ENCODE measurements at regions not wholly inside any gene's neighbourhood (a gene's known extent, or its start where the extent isn't known, plus 50 kb on each side); places are given as distances from the start of the nearest gene placed in this dataset.
A peak's percentile ranks its signal among the peaks of the same experiment; 100 is the strongest.
"Not testable (repeated sequence)": the region's sequence is repeated elsewhere in the genome, so short reads cannot be mapped to it uniquely, and the experiment has no call there.

GRCh38 chr1:191483988-191484387, 674.3 kb upstream of the RGS18 start:
- FAIRE-seq (no peak), DNase-seq (ENCODE audit: low spot score) (no peak)

- DNase-seq (ENCODE audit: low spot score) (no peak), FAIRE-seq (no peak)
These were observed 668.0 kb upstream of the RGS18 start for GRCh38 chr1:191490303-191490702.

- DNase-seq (ENCODE audit: low spot score) (no peak), FAIRE-seq (no peak)
These were observed 663.2 kb upstream of the RGS18 start for GRCh38 chr1:191495040-191495439.

- FAIRE-seq = peak; percentile 91
- peak; percentile 65 for DNase-seq (ENCODE audit: low spot score)
These were observed 659.9 kb upstream of the RGS18 start for GRCh38 chr1:191498318-191498717.

- DNase-seq (ENCODE audit: low spot score) (no peak), FAIRE-seq (no peak)
These were observed 659.4 kb upstream of the RGS18 start for GRCh38 chr1:191498825-191499224.

GRCh38 chr1:191504999-191505398, 653.3 kb upstream of the RGS18 start:
- no peak for FAIRE-seq

GRCh38 chr1:191508239-191508638, 650.0 kb upstream of the RGS18 start:
- DNase-seq (ENCODE audit: low spot score) = peak; percentile 47
- peak; percentile 89 for FAIRE-seq

More at GRCh38 chr1:191504999-191505398, 653.3 kb upstream of the RGS18 start:
- DNase-seq (ENCODE audit: low spot score) = no peak

GRCh38 chr1:191511480-191511879, 646.8 kb upstream of the RGS18 start:
- DNase-seq (ENCODE audit: low spot score); FAIRE-seq: not testable (repeated sequence)

GRCh38 chr1:191517826-191518225, 640.4 kb upstream of the RGS18 start:
- no peak for DNase-seq (ENCODE audit: low spot score)
- no peak for FAIRE-seq

GRCh38 chr1:191519519-191519918, 638.7 kb upstream of the RGS18 start:
- DNase-seq (ENCODE audit: low spot score) = no peak
- FAIRE-seq = peak; percentile 10

- FAIRE-seq = no peak
- no peak for DNase-seq (ENCODE audit: low spot score)
These were observed 637.9 kb upstream of the RGS18 start for GRCh38 chr1:191520345-191520744.

GRCh38 chr1:191525944-191526343, 632.3 kb upstream of the RGS18 start:
- FAIRE-seq; DNase-seq (ENCODE audit: low spot score): not testable (repeated sequence)

- FAIRE-seq (no peak), DNase-seq (ENCODE audit: low spot score) (no peak)
These were observed 630.0 kb upstream of the RGS18 start for GRCh38 chr1:191528275-191528674.

GRCh38 chr1:191530928-191531327, 627.3 kb upstream of the RGS18 start:
- FAIRE-seq (no peak), DNase-seq (ENCODE audit: low spot score) (no peak)

- FAIRE-seq (no peak), DNase-seq (ENCODE audit: low spot score) (no peak)
These were observed 625.0 kb upstream of the RGS18 start for GRCh38 chr1:191533254-191533653.

- DNase-seq (ENCODE audit: low spot score) = no peak
These were observed 621.4 kb upstream of the RGS18 start for GRCh38 chr1:191536791-191537429.

GRCh38 chr1:191541758-191542157, 616.5 kb upstream of the RGS18 start:
- FAIRE-seq (no peak), DNase-seq (ENCODE audit: low spot score) (no peak)

More at GRCh38 chr1:191536791-191537429, 621.4 kb upstream of the RGS18 start:
- no peak for FAIRE-seq

- no peak for FAIRE-seq
- DNase-seq (ENCODE audit: low spot score) = no peak
These were observed 615.8 kb upstream of the RGS18 start for GRCh38 chr1:191542444-191542843.

- DNase-seq (ENCODE audit: low spot score) (no peak), FAIRE-seq (no peak)
These were observed 611.5 kb upstream of the RGS18 start for GRCh38 chr1:191546803-191547202.

- FAIRE-seq (no peak), DNase-seq (ENCODE audit: low spot score) (no peak)
These were observed 607.2 kb upstream of the RGS18 start for GRCh38 chr1:191551019-191551418.

GRCh38 chr1:191558379-191558778, 599.9 kb upstream of the RGS18 start:
- DNase-seq (ENCODE audit: low spot score) (no peak), FAIRE-seq (no peak)

- DNase-seq (ENCODE audit: low spot score) (no peak), FAIRE-seq (no peak)
These were observed 597.0 kb upstream of the RGS18 start for GRCh38 chr1:191561276-191561675.

- DNase-seq (ENCODE audit: low spot score) = no peak
- FAIRE-seq = no peak
These were observed 594.0 kb upstream of the RGS18 start for GRCh38 chr1:191564275-191564674.

GRCh38 chr1:191572479-191572878, 585.8 kb upstream of the RGS18 start:
- no peak for FAIRE-seq
- no peak for DNase-seq (ENCODE audit: low spot score)
